ENCODE measurements at regions not wholly inside any gene's neighbourhood (a gene's known extent, or its start where the extent isn't known, plus 50 kb on each side); places are given as distances from the start of the nearest gene placed in this dataset.
A peak's percentile ranks its signal among the peaks of the same experiment; 100 is the strongest.

DNA sequence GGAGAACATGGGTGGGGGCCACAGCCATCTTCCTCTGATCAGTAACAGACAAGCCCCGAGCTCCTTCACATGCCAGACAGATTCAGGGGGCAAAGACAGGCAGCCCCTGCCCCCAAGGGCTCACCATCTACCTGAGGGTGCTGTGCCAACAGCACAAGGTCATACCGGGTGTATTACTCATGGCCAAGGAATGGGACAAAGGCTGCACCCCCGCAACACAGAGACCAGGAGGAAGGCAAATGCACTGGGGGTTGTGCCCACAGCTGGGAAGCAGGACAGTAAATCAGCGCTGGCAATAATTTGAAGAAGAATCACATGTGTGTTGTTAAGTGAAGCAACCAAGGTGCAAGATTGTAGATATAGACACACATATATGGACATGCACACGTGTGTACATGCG lies 137.1 kb downstream of the C16orf95 start:
- Mint-ChIP-seq H3K4me1 (peaks cover 3% of the 10 kb centered on the region), H3K27ac (no peak overlapping the region), H3K36me3 (ENCODE audit: low read depth) (no peaks in the 10 kb centered on the region), H3K27me3 (ENCODE audit: insufficient read depth) (peaks cover 9% of the 10 kb centered on the region), H3K4me3 (no peak overlapping the region), H3K9me3 (peaks cover 2% of the 10 kb centered on the region)
- Histone ChIP-seq H3K9me3 (ENCODE audit: control insufficient read depth, low read length) (no peaks in the 10 kb centered on the region), H3K36me3 (ENCODE audit: control insufficient read depth, insufficient read depth, low read length) (no peaks in the 10 kb centered on the region), H3K4me3 (ENCODE audit: low read length) (no peak overlapping the region), H3K27ac (ENCODE audit: low read depth, low read length) (no peak overlapping the region), H3K27me3 (ENCODE audit: control insufficient read depth, insufficient read depth, low read length, poor library complexity, severe bottlenecking) (no peaks in the 10 kb centered on the region), H3K4me1 (ENCODE audit: control insufficient read depth, insufficient read depth, low read length) (no peaks in the 10 kb centered on the region), H3K9ac (ENCODE audit: extremely low read depth, low read length, poor library complexity, severe bottlenecking) (no peak overlapping the region)
- no peak for DNase-seq
- TF ChIP-seq, protein P1, sequence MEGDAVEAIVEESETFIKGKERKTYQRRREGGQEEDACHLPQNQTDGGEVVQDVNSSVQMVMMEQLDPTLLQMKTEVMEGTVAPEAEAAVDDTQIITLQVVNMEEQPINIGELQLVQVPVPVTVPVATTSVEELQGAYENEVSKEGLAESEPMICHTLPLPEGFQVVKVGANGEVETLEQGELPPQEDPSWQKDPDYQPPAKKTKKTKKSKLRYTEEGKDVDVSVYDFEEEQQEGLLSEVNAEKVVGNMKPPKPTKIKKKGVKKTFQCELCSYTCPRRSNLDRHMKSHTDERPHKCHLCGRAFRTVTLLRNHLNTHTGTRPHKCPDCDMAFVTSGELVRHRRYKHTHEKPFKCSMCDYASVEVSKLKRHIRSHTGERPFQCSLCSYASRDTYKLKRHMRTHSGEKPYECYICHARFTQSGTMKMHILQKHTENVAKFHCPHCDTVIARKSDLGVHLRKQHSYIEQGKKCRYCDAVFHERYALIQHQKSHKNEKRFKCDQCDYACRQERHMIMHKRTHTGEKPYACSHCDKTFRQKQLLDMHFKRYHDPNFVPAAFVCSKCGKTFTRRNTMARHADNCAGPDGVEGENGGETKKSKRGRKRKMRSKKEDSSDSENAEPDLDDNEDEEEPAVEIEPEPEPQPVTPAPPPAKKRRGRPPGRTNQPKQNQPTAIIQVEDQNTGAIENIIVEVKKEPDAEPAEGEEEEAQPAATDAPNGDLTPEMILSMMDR (conservative IDR thresholded peaks at IDR 0.05): no peak
- 95 to 99% methylated on average over 5 to 6 of the region's 6 CpGs for WGBS, 2 experiments (ENCODE audit: insufficient coverage in 1 of 2, insufficient read length in 1 of 2)

GRCh38 chr16:87182759-87183158 lies 134.4 kb downstream of the C16orf95 start:
- no peaks in the 10 kb centered on the region for H3K27me3 ChIP-seq (ENCODE audit: control insufficient read depth, insufficient read depth, low read length, poor library complexity, severe bottlenecking)
- no peak overlapping the region for H3K9ac ChIP-seq (ENCODE audit: extremely low read depth, low read length, poor library complexity, severe bottlenecking)
- peaks cover 10% of the 10 kb centered on the region for H3K9me3 ChIP-seq (ENCODE audit: control insufficient read depth, low read length)
- Mint-ChIP-seq H3K4me3 (no peak overlapping the region), H3K9me3 (peaks cover 11% of the 10 kb centered on the region), H3K27ac (no peak overlapping the region), H3K27me3 (ENCODE audit: insufficient read depth) (peaks cover 5% of the 10 kb centered on the region), H3K4me1 (peaks cover 7% of the 10 kb centered on the region), H3K36me3 (ENCODE audit: low read depth) (no peaks in the 10 kb centered on the region)
- no peaks in the 10 kb centered on the region for H3K36me3 ChIP-seq (ENCODE audit: control insufficient read depth, insufficient read depth, low read length)
- DNase-seq: no peak
- TF ChIP-seq, protein P1 (conservative IDR thresholded peaks at IDR 0.05): no peak
- H3K27ac ChIP-seq (ENCODE audit: low read depth, low read length): no peak overlapping the region
- no peak overlapping the region for H3K4me3 ChIP-seq (ENCODE audit: low read length)
- no peaks in the 10 kb centered on the region for H3K4me1 ChIP-seq (ENCODE audit: control insufficient read depth, insufficient read depth, low read length)
- WGBS, 2 experiments (ENCODE audit: insufficient coverage in 1 of 2, insufficient read length in 1 of 2): 85% methylated on average over 2 of the region's 3 CpGs; no CpG with 5 or more reads in 1 of the 2 experiments

DNA sequence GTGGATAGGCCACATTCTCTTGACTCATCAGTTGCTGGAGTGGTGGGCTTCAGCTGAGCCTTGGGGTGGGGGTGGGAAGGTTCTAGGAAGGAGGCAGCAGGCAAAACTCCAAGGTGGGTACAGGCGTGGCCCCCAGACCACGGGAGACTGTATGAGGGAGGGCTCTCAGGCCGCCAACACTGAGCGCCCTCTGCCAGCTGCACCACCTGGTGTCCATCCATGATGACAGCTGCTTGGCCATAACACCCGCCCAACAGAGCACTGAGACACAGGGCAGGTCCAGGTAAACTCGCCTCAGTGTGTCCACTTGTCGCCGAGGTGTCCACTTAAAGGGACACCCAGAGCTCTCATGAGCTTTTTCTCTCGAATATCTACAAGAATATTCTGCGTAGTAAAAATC lies 133.5 kb downstream of the C16orf95 start:
- no peaks in the 10 kb centered on the region for H3K27me3 ChIP-seq (ENCODE audit: control insufficient read depth, insufficient read depth, low read length, poor library complexity, severe bottlenecking)
- TF ChIP-seq, protein P1 (conservative IDR thresholded peaks at IDR 0.05): peak; percentile 21
- H3K4me3 ChIP-seq (ENCODE audit: low read length): no peak overlapping the region
- H3K27ac Mint-ChIP-seq: no peak overlapping the region
- no peaks in the 10 kb centered on the region for H3K36me3 ChIP-seq (ENCODE audit: control insufficient read depth, insufficient read depth, low read length)
- peaks cover 1% of the 10 kb centered on the region for H3K27me3 Mint-ChIP-seq (ENCODE audit: insufficient read depth)
- peaks cover 12% of the 10 kb centered on the region for H3K9me3 Mint-ChIP-seq
- H3K4me3 Mint-ChIP-seq: no peak overlapping the region
- no peak overlapping the region for H3K9ac ChIP-seq (ENCODE audit: extremely low read depth, low read length, poor library complexity, severe bottlenecking)
- no peak overlapping the region for H3K27ac ChIP-seq (ENCODE audit: low read depth, low read length)
- peaks cover 13% of the 10 kb centered on the region for H3K9me3 ChIP-seq (ENCODE audit: control insufficient read depth, low read length)
- no peak for DNase-seq
- H3K36me3 Mint-ChIP-seq (ENCODE audit: low read depth): no peaks in the 10 kb centered on the region
- H3K4me1 ChIP-seq (ENCODE audit: control insufficient read depth, insufficient read depth, low read length): no peaks in the 10 kb centered on the region
- 91 to 99% methylated on average over 9 to 10 of the region's 10 CpGs for WGBS, 2 experiments (ENCODE audit: insufficient coverage in 1 of 2, insufficient read length in 1 of 2)
- H3K4me1 Mint-ChIP-seq: peaks cover 4% of the 10 kb centered on the region

Measured in endodermal cell (in vitro differentiated cells).